ENCODE measurements at regions not wholly inside any gene's neighbourhood (a gene's known extent, or its start where the extent isn't known, plus 50 kb on each side); places are given as distances from the start of the nearest gene placed in this dataset.

DNA sequence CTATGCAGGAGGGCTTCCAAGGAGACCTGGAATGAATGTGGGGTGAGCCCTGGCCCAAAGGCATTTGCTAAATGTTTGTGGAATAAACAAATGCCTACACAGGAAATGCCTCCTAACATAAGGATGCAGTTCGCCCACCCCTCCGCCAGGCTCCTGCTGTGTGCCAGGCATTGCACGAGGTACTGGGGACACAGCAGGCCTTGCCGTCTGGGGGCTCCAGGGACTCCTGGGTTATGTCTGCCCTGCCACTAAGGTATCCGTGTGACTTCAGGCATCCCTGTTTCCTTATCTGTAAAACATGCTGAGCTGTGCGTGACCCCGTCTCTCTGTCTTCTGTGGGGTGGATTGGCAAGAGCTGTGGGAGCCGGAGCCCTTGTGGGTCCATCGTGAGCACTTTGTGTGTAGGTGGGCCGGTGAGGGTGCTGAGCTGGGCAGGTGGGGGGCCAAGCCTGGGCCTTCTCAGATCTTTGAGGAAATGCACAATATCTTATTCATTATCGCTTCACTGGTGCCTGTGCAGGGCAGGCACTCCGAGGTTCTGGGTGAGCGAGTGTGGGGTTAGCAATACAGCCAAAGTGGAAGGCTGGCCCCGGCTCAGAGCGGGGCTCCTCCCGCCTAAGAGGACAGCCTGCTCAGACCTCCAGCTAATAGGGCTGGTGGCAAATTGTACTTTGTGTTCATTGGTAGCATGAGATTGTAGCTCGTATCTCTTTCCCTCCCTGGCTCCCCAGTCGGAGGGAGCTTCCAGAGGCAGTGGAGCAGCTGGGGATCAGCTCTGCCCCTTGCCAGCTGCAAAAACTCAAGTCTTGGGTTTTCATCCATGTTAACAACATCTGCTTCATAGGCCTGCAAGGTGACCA lies 126.8 kb downstream of the GLI2 start:
- POLR2A ChIA-PET: no interaction called here
- no peak for DNase-seq (ENCODE audit: extremely low spot score)
- TF ChIP-seq CTCF (IDR thresholded peaks at IDR 0.05; ENCODE audit: control extremely low read depth, extremely low read depth, low read depth, missing control alignments): no peak
- CTCF ChIA-PET: no interaction called here

DNA sequence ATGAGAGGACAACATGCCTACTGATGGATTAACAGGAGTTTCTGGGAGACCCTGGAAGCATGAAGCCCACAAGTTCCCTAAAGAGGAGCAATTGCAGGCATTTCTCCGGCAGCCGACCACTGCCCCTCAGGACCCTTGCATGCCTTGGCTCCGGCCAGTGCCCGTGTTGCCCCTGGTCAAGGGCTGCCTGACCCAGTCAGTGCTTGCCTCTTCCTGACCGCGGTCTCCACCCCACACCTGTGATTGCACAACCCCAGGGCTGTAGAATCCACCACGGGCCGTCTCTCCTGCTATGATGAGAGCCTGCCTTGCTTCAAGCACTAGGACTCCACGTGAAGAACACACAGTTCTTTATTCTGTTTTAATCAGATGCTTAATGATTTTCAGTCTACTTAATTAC lies 127.5 kb downstream of the GLI2 start:
- no peak for DNase-seq (ENCODE audit: extremely low spot score)
- POLR2A ChIA-PET: no interaction called here
- CTCF ChIA-PET: no interaction called here

DNA sequence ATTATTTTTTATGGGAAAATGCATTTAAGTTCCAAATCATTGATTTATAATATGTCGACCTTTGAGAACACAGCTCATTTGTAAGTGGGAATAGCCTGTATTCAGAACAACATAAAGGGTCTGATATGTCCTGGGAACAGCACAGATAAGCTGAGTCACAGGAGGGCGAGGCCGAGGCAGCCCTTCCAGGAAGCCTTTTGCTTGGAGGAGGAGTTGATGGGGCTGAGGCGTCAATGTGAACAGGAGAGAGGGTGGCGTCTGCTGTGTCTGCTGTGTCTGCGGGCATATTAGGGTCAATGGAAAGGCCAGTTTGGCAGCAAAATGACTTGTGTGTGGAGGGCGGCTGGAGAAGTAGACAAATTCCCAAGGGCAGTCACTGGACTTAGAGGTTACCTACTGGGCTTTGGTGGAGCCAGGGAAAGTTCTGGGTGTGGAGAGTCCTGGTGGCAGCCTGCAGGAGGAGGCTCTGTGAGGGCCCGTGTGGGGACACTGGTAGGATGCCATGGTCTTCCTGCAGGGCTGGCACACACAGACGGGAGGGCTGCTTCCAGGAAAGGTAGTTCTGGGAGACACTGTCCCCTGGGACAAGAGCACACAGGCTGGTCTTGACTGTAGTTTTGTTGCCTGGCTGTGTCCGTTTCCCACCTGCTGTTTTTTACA lies 128.1 kb downstream of the GLI2 start:
- CTCF ChIA-PET: no interaction called here
- TF ChIP-seq CTCF (IDR thresholded peaks at IDR 0.05; ENCODE audit: control extremely low read depth, extremely low read depth, low read depth, missing control alignments): no peak
- no peak for DNase-seq (ENCODE audit: extremely low spot score)
- POLR2A ChIA-PET: no interaction called here

More for the DNA sequence above, 127.5 kb downstream of the GLI2 start:
- no peak for TF ChIP-seq CTCF (IDR thresholded peaks at IDR 0.05; ENCODE audit: control extremely low read depth, extremely low read depth, low read depth, missing control alignments)

GRCh38 chr2:120864981-120865380 lies 129.3 kb downstream of the GLI2 start:
- DNase-seq (ENCODE audit: extremely low spot score): no peak
- POLR2A ChIA-PET: no interaction called here
- CTCF ChIA-PET: no interaction called here
- no peak for TF ChIP-seq CTCF (IDR thresholded peaks at IDR 0.05; ENCODE audit: control extremely low read depth, extremely low read depth, low read depth, missing control alignments)

- POLR2A ChIA-PET: no interaction called here
- no peak for TF ChIP-seq CTCF (IDR thresholded peaks at IDR 0.05; ENCODE audit: control extremely low read depth, extremely low read depth, low read depth, missing control alignments)
- CTCF ChIA-PET: no interaction called here
- no peak for DNase-seq (ENCODE audit: extremely low spot score)
Measured at GRCh38 chr2:120865656-120866055, 130.0 kb downstream of the GLI2 start.

GRCh38 chr2:120866071-120866470 lies 130.4 kb downstream of the GLI2 start:
- CTCF ChIA-PET: no interaction called here
- no peak for DNase-seq (ENCODE audit: extremely low spot score)
- TF ChIP-seq CTCF (IDR thresholded peaks at IDR 0.05; ENCODE audit: control extremely low read depth, extremely low read depth, low read depth, missing control alignments): no peak
- POLR2A ChIA-PET: no interaction called here
